ENCODE measurements at regions not wholly inside any gene's neighbourhood (a gene's known extent, or its start where the extent isn't known, plus 50 kb on each side); places are given as distances from the start of the nearest gene placed in this dataset.

DNA sequence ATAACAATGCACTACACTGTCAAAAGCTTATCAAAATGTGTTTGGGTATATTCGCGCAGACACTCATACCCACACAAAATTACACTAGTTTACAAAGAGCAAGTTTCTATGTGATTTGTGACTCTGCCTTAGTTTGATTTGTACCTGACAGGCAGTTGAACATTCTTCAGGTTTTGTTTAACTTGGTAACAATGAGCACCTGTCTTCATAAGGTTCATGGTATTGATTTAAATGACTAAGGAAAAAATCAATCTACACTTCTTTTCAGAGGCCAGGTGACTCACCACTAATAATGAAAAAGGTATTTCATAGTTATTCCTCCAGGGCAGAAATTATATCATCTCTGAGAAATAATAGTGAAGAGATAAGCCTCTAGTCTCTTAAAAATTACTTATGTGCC is 1114.6 kb upstream of the AGA start:
- no peak for DNase-seq (ENCODE audit: low spot score)

DNA sequence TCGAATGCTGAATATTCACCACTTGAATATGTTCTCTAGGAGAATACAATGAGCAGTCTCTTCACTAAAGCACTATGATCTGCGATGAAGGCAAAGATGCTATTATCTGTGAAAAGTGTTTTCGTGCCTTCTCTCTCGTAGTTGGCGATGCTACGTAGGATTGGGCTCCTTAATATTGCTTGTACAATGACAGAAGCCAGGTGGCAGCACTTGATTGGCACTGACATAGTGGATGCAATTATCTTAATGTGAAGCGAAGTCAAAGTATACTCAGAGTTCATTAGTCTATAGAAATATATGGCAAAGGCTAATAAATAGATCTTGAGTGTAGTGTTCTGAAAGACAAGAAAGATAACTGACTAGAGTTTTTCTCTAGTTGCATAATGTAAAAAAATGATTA is 1135.7 kb upstream of the AGA start:
- DNase-seq (ENCODE audit: low spot score) = no peak

DNA sequence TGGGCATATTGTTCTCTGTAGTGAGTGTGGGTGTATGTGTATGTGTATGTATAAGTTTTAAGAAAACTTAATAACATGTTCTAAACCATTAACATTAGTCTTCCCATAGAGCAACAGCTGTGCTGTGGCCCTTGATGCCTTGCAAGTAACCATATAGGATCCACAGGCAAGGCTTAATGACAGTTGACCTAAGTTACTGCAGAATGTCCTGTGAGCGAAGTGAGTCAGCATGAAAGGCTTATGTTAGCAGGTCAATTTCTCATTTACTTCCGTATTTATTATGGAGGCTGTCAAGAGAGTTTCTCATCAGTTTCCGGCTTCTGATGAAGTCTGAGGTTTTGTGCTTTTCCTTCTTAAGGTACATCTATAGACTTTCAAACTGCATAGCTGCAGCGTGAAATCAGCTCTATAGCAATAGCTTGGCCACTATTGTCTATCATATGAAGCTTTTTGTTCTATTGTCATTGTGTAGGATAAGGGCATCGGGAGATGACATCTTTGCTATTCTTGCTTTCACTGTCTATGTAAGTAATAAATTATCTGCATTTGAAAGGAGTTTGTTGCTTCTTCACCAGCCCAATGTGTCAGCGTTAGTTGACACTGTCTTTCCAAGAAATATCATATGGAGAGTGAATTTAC is 1153.4 kb upstream of the AGA start:
- DNase-seq (ENCODE audit: low spot score) = no peak

DNA sequence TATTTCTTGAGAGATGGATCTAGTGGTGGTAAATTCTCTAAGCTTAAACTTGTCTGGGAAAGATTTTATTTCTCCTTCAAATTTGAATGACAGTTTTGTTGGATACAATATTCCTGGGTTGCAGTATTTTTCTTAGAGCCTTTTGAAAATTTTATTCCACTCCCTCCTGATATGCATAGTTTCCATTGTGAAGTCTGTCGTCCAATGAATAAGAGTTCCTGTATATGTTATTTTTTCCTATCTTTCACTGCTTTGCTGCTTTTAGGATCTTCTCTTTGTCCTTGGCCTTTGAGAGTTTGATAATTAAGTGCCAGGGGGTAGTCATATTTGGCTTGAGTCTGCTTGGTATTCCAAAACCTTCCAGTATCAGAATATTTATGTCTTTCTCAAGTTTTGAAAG is 1156.4 kb upstream of the AGA start:
- no peak for DNase-seq (ENCODE audit: low spot score)

DNA sequence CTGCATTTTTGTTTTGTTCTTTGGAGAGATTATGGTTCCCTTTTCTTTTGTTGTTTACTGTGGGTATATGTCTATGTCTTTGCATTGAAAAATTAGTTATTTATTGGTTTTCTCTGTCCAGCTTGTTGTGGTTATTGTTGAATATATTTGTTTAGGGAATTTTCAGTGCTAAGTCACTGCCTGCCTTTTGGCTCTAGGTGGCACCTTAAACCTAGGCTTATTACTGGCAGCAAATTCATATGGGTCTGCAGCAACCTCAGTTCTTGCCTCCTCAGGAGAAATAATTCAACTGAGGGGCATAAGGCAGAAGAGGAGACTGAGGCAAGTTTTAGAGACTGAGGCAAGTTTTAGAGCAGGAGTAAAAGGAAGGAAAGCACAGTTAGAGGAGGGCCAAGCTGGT is 1157.3 kb upstream of the AGA start:
- no peak for DNase-seq (ENCODE audit: low spot score)

DNA sequence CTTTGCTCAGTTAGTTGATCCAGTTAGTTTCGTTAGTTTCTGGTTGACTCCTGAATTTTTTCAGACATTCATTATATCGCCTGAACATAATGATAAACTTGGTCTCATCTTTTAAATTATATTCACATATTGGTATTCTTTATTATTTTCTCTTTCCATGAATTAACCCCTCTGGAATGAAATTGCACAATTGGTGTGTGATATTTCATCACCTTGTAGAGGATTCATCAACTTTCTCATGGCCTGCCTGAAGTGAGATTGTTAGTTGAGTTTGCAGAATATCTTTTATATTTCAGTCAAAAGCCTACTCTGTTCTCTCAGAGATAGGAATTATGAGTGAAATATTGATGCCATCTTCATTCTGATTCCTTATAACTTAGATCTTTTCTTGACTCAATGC is 1160.6 kb upstream of the AGA start:
- no peak for DNase-seq (ENCODE audit: low spot score)

DNA sequence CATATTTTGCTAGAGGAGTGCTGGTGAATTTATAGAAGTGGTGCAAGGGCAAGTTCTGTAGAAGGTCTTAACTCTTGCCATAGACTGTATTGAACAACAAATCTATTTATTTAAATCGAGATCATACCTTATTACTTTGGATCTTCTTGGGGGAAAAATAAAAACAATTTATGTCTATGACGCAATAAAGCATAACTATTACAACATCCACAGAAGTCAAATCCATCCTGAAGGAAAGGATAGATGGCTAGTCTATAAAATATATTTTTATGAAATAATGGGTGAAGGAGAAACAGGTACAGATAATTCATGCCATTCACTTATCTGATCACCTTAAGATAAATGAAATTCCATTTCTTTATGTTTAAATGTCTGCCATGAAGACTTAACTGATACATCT is 1168.8 kb upstream of the AGA start:
- no peak for DNase-seq (ENCODE audit: low spot score)

DNA sequence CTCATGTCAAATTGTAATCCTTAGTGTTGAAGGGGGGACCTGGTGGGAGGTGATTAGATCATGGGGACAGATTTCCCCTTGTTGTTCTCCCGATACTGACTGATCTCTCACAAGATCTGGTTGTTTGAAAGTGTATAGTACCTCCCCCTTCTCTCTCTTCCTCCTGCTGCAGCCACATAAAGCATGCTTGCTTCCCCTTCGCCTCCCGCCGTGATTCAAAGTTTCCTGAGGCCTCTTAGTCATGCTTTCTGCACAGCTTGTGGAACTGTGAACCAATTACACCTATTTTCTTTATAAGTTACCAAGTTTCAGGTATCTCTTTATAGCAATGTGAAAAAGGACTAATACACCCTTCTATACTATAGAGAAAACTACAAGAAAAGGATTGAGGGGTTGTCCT is 1170.5 kb upstream of the AGA start:
- no peak for DNase-seq (ENCODE audit: low spot score)

DNA sequence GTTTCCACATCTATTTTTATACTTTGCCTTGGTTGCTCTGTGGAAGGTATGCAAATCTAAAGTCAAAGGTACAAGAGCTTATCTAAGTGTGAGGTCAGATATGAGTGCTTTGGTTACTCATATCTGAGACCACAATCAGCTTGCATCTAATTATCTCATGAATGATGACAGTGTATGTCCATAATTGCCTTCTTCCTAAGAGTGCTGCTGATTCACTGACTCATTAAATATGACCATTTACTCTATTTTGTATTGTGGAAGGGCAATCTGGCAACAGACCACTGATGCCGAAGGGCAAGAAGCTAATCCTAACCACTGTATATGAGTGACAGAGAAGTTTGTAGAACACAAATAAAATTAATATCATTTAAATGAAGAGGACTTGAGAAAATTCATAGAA is 1190.2 kb upstream of the AGA start:
- DNase-seq (ENCODE audit: low spot score) = no peak

DNA sequence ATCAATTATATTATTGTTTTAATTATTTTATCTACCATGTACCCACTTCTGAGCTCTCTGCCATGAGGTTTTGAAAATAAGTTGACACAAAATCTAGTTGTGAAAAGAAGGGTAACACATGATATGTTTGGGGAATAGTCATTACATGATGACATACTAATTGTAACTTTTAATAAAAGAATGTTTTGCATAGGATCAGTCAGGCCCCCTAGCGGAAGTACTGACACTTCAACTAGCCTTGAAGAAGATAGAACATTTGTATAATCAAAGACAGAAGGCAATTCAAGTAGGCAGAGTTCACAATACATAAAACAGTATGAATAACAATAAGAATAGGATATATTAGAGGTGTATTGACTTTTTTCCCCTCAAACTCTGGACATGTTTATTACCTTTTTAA is 1191.0 kb upstream of the AGA start:
- no peak for DNase-seq (ENCODE audit: low spot score)

DNA sequence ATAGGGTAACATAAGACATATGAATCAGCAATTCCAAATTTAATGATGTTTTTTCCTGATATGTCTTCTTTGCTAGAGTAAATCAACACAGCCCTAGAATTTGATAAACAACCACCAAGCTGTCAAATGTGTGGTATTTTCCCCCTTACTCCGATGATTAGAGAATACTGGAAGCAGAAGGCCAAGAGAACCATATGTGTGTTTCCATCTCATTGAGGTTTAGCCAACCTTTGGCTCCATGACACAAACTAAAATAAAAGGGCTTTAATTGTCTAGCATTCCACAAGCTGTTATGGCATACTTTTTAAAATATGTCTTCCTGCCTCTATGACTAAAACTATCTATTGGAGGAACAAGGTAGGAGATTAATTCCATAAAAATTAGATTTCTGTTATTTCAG is 1222.4 kb upstream of the AGA start:
- no peak for DNase-seq (ENCODE audit: low spot score)

DNA sequence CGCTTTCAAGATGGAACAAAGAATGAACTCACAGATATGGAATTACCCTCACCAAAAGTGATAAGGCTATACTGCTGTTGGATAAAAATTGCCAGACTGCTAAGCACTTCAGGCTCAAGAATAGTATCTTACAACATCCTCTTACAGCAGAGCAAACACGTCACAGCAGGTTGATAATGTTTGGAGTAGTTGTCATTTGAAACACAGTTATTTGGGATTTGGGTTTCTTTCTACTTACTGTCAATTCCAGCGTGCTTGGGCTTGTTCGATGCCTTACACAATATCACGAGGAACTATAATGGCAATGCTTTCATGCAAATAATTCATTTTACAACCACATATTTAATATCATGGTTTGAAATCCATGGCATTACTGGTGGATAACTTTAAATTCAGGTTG is 1223.7 kb upstream of the AGA start:
- no peak for DNase-seq (ENCODE audit: low spot score)

DNA sequence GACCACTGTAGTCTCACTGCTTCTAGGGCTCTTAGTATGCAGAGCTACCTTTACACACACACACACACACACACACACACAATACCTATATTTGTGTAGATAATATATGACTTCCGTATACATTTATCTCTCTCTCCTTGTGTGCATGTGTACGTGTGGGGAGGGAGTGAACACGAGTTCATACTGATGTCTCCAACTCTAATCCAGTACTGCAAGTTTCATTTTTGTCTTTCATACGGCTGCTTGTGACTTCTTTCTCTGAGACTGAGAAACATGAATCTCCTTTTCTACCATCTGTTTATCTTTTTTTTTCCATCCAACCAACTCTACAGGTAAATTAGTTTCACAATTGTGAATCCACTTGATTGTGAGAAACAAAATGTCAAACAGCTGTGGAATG is 1229.5 kb upstream of the AGA start:
- DNase-seq (ENCODE audit: low spot score) = no peak

DNA sequence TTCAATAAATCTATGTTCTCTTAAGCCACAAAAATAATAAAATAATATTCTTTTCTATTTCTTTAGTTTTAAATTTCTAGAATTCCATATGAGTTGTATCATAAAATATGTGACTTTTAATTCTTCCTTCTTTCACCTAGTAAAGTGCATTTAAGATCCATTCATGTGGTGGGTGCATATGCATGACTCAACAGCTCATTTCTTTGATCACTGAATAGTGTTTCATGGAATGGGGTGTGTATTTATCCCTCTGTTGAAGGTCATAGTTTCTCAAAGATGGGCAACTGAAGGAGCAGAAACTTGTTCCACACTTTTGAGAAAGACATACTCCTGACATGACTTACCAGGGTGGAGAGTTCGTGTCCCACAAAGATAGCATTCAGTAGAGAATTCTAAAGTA is 1230.3 kb upstream of the AGA start:
- no peak for DNase-seq (ENCODE audit: low spot score)

DNA sequence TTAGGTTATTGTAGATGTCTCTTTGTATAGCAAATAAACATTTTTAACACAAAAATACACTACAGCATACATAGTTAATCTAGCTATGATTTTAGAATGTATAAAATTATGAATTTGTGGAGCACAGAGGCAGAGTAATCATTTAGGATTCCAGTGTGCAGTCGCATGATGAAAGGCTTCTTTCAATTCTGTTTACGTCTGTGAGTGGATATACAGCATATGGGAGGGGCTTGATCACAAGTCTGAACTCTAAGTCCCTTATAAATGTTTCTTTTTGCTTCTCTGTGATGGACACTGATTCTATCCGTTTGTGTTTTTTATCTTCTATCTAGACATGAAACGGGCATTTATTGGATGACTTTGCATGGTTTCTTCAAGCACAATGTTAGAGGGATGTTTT is 1239.6 kb upstream of the AGA start:
- no peak for DNase-seq (ENCODE audit: low spot score)

DNA sequence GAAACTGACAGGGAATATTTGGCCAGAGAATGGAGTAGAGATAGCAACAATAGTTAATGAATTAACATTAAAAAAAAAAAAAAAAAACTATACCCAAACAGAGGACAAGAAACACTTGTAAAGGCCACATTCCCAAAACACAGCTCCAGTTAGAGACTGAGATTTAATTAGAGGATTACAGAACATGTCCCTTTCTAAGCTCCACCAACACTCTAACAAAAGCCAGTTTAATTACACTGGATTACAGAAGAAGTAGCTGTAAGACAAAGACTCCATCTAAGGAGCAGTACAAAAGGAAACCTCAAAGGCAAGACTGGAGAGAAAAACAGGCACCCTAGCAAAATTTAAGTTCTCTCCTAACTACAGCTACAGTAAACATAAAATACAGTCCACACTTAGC is 1247.7 kb upstream of the AGA start:
- no peak for DNase-seq (ENCODE audit: low spot score)

DNA sequence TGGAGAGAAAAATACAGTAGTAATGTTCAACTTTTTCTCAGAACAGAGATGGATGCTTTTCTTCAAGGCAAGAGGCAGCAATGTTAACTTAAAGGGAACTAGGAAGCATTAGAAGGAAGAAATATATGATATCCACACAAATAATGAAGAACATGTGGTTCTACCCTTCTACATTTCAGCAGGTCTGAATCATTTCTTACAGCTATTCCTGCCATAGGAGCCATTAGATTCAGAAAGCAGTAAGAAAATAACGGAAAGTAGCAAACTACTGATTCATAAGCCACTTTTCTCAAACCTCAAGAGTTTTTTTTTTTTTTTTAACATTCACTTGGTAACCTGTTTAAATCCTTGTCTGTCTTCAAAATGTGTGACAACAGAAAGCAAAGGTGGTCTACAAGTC is 1251.6 kb upstream of the AGA start:
- DNase-seq (ENCODE audit: low spot score) = no peak

DNA sequence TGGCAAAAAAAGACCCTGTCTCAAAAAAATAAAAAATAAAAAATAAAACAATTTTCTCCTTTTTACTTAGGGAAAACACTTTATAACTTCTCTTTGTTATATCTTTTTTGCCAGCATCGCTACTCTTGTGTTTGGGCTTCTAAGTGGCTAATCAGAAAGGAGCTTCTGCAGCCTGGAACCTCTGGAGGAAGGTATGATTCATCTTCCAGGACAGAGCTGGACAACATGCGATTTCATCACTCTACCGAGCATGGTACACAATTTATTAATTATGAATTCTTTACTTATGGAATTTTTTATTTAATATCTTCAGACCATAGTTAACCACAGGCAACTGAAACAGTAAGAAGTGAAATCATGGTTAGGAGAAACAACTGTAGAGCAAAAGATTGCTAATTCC is 1254.3 kb upstream of the AGA start:
- no peak for DNase-seq (ENCODE audit: low spot score)

DNA sequence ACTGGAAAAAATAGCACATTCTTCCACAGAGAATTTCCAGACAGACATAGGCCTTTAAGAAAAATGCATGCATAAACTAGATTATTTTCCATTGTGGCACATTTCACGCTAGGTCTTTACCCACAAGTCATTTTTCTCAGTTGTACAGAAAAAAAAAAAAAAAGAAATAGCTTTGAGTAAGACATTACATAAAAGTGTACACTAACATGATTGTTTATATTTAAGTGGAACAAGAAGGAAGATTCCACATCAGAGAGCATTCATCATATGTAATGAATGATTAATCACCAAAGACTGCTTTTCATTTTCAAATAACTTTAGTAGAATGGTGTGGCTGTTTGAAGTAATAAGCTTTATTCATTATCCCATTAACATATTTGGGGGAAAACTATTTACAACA is 1270.2 kb upstream of the AGA start:
- DNase-seq (ENCODE audit: low spot score) = no peak

DNA sequence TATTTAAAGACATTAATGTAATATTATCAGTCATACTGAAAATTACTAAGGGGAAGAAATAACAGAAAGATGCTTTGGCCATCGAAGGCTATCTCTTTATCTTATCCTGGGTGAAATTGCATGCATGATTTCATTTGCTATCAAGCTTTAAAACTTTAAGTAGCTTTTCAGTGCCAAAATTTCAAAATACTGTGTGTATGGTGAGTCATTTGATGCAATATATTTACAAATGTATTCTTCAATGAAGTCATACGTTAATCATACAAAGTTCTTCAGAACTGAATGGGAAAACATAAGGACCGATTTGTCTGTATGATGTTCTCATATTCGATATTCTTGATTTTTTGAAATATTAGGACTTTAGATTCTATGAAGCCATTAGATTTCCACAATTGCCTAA is 1295.8 kb upstream of the AGA start:
- no peak for DNase-seq (ENCODE audit: low spot score)

DNA sequence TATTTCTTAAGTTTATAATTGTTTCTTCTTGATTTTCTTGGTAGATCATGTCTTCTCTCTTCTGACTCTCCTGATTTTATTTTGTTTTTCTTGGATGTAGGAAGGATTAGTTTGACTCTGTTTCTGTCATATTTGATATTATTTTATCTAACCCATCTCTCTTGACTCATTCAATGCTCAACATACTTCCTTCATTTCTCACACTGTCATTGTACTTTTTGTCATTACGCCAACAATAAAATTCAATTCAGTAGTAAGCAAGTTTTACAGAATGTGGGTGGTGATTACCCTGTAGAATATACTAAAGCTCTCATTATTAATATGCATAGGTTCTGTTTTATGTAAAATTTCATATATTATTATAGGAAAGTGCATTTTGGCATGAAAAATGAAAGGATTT is 1303.0 kb upstream of the AGA start:
- DNase-seq (ENCODE audit: low spot score) = no peak

DNA sequence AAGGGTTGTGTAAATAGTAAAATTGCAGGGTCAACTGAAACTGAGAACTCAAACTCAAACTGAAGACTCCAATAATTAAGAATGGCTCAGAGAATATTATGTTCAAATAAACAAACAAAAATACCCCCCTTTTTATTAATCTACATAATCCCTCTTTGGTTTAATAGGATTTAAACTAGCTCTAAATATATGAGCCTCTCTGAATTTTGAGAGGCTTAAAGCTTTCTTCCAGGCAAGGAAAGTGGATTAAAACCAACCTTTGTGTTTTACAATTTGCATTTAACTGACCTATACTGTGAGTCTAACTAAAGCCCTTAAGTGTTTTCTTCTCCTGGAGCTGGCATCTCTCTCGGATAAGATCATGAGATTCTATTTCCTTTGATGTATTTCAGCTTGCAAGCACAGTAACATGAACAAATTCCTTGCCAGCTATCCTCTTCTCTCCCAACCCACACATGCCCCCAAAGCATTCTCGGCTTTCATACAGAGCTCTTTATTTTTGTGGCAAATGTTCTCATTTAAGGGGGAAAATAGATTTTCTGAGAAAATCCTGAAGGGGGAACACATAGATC is 1310.8 kb upstream of the AGA start:
- no peak for DNase-seq (ENCODE audit: low spot score)

DNA sequence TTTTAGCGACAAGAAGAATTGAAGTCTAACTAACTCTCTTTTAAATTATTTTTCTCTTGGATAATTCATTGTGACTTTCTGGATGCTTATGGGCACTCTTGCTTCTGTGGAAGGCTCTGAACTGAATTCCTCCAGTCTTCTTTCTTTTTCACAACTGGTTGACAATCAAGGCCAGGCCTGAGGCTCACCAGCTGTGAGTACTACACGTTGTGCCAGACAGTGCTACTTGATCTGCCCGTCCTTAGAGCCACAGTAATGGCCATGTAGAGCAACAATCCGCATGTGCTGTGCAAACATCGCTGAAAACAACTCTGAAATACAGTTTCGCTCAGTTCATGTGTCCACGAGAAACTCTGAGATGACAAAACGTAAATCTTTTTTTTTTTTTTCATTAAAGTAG is 1336.3 kb upstream of the AGA start:
- DNase-seq (ENCODE audit: low spot score) = no peak

DNA sequence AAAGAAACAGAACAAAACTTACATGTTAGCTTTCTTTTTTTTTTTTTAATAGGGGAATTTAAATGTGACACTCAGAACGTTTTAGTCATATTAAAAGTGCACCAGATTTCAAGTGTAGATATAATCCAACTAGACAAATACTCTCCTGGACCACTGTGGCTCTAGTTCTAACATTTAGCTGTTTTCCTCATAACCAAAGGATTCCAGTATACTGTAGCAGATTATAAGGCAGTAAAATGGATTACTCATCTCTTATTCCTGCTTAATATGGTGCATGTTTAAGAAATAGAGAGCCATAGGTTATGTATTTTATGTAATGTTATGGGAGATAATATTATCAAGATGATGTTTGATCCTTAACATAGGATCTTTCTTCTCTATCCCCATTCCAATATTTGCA is 1339.5 kb upstream of the AGA start:
- no peak for DNase-seq (ENCODE audit: low spot score)

DNA sequence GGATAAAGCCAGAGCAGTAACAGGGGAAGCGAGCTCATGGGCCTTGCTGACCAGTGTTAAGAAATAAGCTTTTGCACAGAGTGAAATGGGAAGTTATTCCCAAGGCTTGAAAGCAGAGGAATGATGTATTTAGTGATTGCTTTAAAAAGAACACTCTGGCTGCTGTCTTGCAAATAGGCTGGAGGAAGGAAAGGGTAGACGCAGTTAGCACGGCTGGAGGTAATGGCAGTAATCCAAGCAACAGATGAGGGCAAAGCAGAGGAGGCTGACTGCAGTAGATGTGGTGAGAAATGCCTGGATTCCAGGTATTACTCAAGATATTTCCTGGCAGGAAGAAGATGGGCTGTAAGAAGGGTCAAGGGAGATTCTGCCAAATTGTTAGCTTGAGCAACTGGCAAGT is 1342.3 kb upstream of the AGA start:
- DNase-seq (ENCODE audit: low spot score) = no peak
